Suprapubic skin (tissue), 3 donors: ENCODE measurements at regions not wholly inside any gene's neighbourhood (a gene's known extent, or its start where the extent isn't known, plus 50 kb on each side); places are given as distances from the start of the nearest gene placed in this dataset.

Source experiments
- CTCF ChIP-seq, 2 donors: fragments of 200-600 bp in 1 of 2; fragments of 450-650 bp in 1 of 2; sonication (generic) in 1 of 2; IDR thresholded peaks; one replicate each; pipeline ENCODE4 v1.5.1; 2016 to 2019; ENCODE audit warnings: antibody characterized with exemption in 2 of 2, mild to moderate bottlenecking in 1 of 2, moderate library complexity in 1 of 2
- EP300 ChIP-seq: sonication (generic); formaldehyde crosslinking; IDR thresholded peaks from one replicate; pipeline ENCODE4 v1.6.1; 2017; ENCODE audit warnings: antibody characterized with exemption
- POLR2A ChIP-seq, 2 donors: fragments of 450-650 bp; IDR thresholded peaks; one replicate each; pipeline ENCODE4 v1.6.1; 2017; ENCODE audit warnings: antibody characterized with exemption in 2 of 2, mild to moderate bottlenecking in 2 of 2, moderate library complexity in 2 of 2

DNA sequence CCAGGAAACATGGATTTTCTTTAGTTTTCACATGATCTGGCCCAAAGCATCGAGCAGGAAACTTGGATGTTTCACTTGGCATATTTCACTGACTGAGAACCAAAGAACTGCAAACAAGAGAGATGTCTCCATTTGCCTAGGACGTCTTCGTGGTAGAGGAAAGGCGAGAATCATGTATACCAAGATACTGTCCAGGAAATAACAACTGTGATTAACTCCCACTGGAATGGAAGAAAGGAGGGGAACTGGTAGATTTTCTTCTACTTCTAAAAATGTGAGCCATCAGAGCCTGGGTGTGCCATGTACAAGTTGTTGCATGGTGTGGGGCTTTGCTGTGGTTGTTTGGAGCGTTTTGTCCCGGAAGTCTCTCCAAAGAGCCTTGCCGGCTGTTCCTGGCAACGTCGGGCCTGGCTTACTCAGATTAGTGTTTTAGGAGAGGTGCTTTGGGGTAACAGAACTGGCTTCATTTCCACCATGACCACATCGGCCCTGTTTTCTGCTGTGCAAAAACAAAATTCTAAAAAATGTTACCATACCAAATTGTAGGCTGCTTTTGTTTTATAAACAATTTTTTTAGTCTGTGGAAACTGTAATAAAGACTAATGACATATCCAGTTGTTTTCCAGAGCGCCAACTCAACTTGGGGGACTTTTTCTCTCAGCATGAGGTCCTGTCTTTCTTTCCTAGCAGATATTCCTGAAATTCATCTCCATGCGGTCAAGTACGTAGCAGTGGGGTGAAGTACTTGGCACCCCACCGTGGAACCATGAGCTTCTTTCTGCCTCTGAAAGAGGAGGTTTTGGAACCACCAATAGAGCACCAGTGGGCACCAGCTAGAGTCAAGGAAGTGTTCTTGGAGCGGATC lies 118.3 kb downstream of the TM2D1 start:
- TF ChIP-seq EP300 (no peak), CTCF (IDR thresholded peaks at IDR 0.05) (no peak), POLR2A (IDR thresholded peaks at IDR 0.05) (no peak)
